Breast epithelium (tissue), 4 donors: ENCODE measurements at regions not wholly inside any gene's neighbourhood (a gene's known extent, or its start where the extent isn't known, plus 50 kb on each side); places are given as distances from the start of the nearest gene placed in this dataset.

ENCODE experiments used
- DNase-seq, 2 donors: peaks; one replicate each; pipeline ENCODE4 v3.0.0-alpha.2; 2019; ENCODE audit warnings: low spot score in 2 of 2
- H3K27ac ChIP-seq, 2 donors: fragments of 200-600 bp; sonication (generic) in 1 of 2; one replicate each; pipeline ENCODE4 v1.5.1; 2016 to 2019; ENCODE audit warnings: mild to moderate bottlenecking in 1 of 2
- H3K27me3 ChIP-seq, 2 donors: fragments of 200-600 bp; sonication (generic) in 1 of 2; one replicate each; pipeline versions ENCODE4 v1.5.1 to v1.6.0; 2017 to 2019; ENCODE audit warnings: control low read depth in 1 of 2, mild to moderate bottlenecking in 1 of 2
- H3K36me3 ChIP-seq: fragments of 200-600 bp; one replicate; pipeline ENCODE4 v1.5.1; 2019
- H3K4me1 ChIP-seq, 2 donors: fragments of 200-600 bp; sonication (generic); one replicate each; pipeline ENCODE4 v1.5.1; 2016 to 2019; ENCODE audit warnings: control low read depth in 1 of 2
- H3K4me3 ChIP-seq, 3 donors: fragments of 200-600 bp; sonication (generic); 1 replicate in 2 of 3; 2 replicates in 1 of 3; pipeline ENCODE4 v1.5.1; 2016 to 2019; ENCODE audit warnings: mild to moderate bottlenecking in 3 of 3, moderate library complexity in 2 of 3
- H3K9me3 ChIP-seq, 2 donors: fragments of 200-600 bp; sonication (generic) in 1 of 2; one replicate each; pipeline ENCODE4 v1.5.1; 2016 to 2019; ENCODE audit warnings: control low read depth in 1 of 2
- POLR2A ChIP-seq: fragments of 450-650 bp; IDR thresholded peaks from one replicate; pipeline ENCODE4 v1.6.1; 2016; ENCODE audit warnings: antibody characterized with exemption, mild to moderate bottlenecking, moderate library complexity
- POLR2AphosphoS5 ChIP-seq, 3 donors: sonication (generic); formaldehyde crosslinking; IDR thresholded peaks; one replicate each; pipeline ENCODE4 v1.6.1; 2017; ENCODE audit warnings: antibody characterized with exemption in 3 of 3
- intact Hi-C: fragments of 100-400 bp; cut with DNase I; formaldehyde crosslinking; loops from one replicate; pipeline ENCODE4 v1.15.1; 2023; ENCODE audit warnings: low total_unique reads
- TF ChIP-seq, protein P1 (sequence below), 3 donors: fragments of 450-650 bp; IDR thresholded peaks; one replicate each; pipeline ENCODE4 v1.5.1; 2016 to 2017; ENCODE audit warnings: antibody characterized with exemption in 3 of 3, mild to moderate bottlenecking in 3 of 3, moderate library complexity in 3 of 3

- Histone ChIP-seq H3K36me3 (no peaks in the 10 kb centered on the region), H3K27ac (no peak overlapping the region), H3K4me1 (no peaks in the 10 kb centered on the region), H3K4me3 (no peak overlapping the region), H3K27me3 (no peaks in the 10 kb centered on the region), H3K9me3 (peaks cover 10 to 25% of the 10 kb centered on the region in 2 donors)
- TF ChIP-seq POLR2AphosphoS5 (IDR thresholded peaks at IDR 0.05), result no peak
- TF ChIP-seq, protein P1, sequence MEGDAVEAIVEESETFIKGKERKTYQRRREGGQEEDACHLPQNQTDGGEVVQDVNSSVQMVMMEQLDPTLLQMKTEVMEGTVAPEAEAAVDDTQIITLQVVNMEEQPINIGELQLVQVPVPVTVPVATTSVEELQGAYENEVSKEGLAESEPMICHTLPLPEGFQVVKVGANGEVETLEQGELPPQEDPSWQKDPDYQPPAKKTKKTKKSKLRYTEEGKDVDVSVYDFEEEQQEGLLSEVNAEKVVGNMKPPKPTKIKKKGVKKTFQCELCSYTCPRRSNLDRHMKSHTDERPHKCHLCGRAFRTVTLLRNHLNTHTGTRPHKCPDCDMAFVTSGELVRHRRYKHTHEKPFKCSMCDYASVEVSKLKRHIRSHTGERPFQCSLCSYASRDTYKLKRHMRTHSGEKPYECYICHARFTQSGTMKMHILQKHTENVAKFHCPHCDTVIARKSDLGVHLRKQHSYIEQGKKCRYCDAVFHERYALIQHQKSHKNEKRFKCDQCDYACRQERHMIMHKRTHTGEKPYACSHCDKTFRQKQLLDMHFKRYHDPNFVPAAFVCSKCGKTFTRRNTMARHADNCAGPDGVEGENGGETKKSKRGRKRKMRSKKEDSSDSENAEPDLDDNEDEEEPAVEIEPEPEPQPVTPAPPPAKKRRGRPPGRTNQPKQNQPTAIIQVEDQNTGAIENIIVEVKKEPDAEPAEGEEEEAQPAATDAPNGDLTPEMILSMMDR (IDR thresholded peaks at IDR 0.05), result no peak
- no peak for TF ChIP-seq POLR2A
- intact Hi-C loops, result no loop called here
- DNase-seq, result no peak
Measured at GRCh38 chrX:17262123-17262522, 112.9 kb upstream of the NHS start.

GRCh38 chrX:17266136-17266535 is 108.9 kb upstream of the NHS start:
- TF ChIP-seq, protein P1 (IDR thresholded peaks at IDR 0.05), result no peak
- TF ChIP-seq POLR2AphosphoS5 (IDR thresholded peaks at IDR 0.05), result no peak
- no peak for TF ChIP-seq POLR2A
- H3K4me1 ChIP-seq, result no peaks in the 10 kb centered on the region
- peaks cover 0 to 1% of the 10 kb centered on the region in 2 donors for H3K27me3 ChIP-seq
- H3K4me3 ChIP-seq, result no peak overlapping the region
- intact Hi-C loops, result no loop called here
- DNase-seq, result no peak
- no peaks in the 10 kb centered on the region for H3K36me3 ChIP-seq
- H3K9me3 ChIP-seq, result peaks cover 6 to 14% of the 10 kb centered on the region in 2 donors
- no peak overlapping the region for H3K27ac ChIP-seq

GRCh38 chrX:17278961-17279360 is 96.0 kb upstream of the NHS start:
- intact Hi-C loops, result no loop called here
- Histone ChIP-seq H3K9me3 (peaks cover 0 to 7% of the 10 kb centered on the region in 2 donors), H3K4me3 (no peak overlapping the region), H3K4me1 (no peaks in the 10 kb centered on the region), H3K27ac (no peak overlapping the region), H3K36me3 (no peaks in the 10 kb centered on the region), H3K27me3 (peaks cover 0 to 16% of the 10 kb centered on the region in 2 donors)
- TF ChIP-seq POLR2A (no peak), POLR2AphosphoS5 (IDR thresholded peaks at IDR 0.05) (no peak)
- TF ChIP-seq, protein P1 (IDR thresholded peaks at IDR 0.05), result no peak
- no peak for DNase-seq

DNA sequence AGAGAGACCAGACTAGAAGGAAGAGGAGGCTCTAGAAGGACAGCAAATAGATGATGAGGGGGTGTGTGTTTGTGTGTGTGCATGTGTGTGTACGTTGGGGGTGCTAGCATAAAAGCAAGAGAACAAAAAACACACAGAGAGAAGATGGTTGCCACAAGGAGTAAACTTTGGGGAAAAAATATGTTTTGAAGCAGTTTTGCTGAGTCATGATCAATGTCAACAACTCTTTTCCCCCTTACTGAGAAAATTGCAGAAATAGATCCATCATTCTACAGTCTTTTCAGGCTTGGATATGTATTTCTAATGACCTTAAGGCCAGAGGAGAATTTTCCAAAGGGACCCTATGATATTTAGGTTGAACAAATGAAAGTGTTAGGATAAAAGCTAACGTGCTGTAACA is 89.0 kb upstream of the NHS start:
- Histone ChIP-seq H3K9me3 (no peaks in the 10 kb centered on the region), H3K4me3 (no peak overlapping the region), H3K27ac (no peak overlapping the region), H3K4me1 (no peaks in the 10 kb centered on the region), H3K36me3 (no peaks in the 10 kb centered on the region), H3K27me3 (peaks cover 0 to 11% of the 10 kb centered on the region in 2 donors)
- intact Hi-C loops, result no loop called here
- DNase-seq, result no peak
- no peak for TF ChIP-seq POLR2AphosphoS5 (IDR thresholded peaks at IDR 0.05)
- TF ChIP-seq, protein P1 (IDR thresholded peaks at IDR 0.05), result no peak

DNA sequence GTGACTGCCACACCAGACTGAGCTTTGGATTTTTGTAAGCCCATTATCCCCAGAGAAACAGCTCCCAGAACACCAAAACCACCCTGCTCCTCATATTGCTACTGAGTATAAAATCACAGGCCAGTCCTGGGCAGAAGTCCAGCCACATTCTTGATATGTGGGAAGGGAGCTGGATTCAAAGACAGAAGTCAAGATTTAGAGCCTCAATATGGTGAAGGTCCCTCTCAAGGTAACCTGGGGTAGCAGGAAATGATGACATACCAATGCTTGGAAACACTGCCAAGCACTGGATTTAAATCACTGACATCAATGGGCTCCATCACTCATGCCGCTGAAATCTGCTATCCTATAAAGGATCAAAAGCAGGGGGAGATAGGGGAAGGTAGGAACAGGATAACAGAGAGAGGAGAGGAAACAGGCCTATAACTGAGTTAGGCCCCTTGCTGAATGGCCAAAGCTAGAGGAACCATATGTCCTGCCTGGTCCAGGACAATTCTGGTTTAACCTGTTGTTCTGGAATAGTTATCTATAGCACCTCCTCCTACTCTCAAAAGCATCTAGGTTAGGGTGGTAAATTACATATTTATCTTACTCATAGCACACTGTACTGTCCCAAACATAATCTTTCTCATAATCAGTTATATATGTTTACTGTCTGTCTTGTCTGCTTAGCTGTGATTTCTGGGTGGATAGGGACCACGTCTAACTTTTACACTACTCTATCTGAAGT is 83.7 kb upstream of the NHS start:
- Histone ChIP-seq H3K9me3 (no peaks in the 10 kb centered on the region), H3K27me3 (peaks cover 0 to 21% of the 10 kb centered on the region in 2 donors), H3K4me3 (no peak overlapping the region), H3K36me3 (no peaks in the 10 kb centered on the region), H3K4me1 (no peaks in the 10 kb centered on the region), H3K27ac (peak overlapping the region in 1 of 2 donors; percentile 29)
- TF ChIP-seq, protein P1 (IDR thresholded peaks at IDR 0.05), result no peak
- TF ChIP-seq POLR2AphosphoS5 (IDR thresholded peaks at IDR 0.05) (no peak), POLR2A (no peak)
- intact Hi-C loops, result no loop called here
- no peak for DNase-seq
